NCI-H2227 (cell line): ENCODE measurements at regions not wholly inside any gene's neighbourhood (a gene's known extent, or its start where the extent isn't known, plus 50 kb on each side); places are given as distances from the start of the nearest gene placed in this dataset.
"Not testable (repeated sequence)": the region's sequence is repeated elsewhere in the genome, so short reads cannot be mapped to it uniquely, and the experiment has no call there.

Experiments used
- DNase-seq: peaks from one replicate; lab custom pipeline; 2025; ENCODE audit not compliant: unreplicated experiment; lab: John Stamatoyannopoulos, UW

DNA sequence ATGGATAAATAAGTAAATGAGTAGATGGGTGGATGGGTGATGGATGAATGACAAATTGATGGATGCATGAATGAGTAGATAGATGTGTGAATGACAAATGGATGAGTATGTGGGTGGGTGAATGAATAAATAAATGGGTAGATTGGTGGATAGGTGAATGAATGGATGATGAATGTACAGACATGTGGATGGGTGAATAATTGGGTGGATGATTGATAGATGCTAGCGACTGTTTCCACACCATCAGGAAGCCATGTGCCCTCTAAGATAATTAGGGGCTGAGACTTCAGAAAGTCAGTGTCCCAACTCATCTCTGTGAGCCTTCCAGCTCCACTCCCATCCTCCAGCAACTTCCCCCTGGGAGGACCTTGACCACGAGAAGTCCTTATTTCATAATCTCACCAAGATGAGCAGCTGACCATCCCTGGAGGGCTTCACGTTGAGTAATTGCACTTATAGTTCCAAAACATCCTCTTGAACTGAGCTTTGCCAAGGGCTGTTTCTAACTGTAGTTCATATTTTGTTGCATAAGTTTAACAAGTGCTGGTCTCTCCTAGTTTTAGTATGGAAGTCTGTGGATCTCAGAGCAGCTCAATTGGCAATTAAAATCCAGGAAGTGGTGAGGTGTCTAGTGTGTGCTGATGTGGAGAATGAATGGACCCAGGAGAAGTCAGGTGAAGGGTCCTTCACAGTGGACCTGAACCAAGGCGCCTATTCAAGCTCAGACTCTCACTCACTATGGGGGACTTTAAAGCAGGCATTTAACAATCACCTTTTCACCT, 295.7 kb downstream of the ADGRD1 start:
- no peak for DNase-seq

DNA sequence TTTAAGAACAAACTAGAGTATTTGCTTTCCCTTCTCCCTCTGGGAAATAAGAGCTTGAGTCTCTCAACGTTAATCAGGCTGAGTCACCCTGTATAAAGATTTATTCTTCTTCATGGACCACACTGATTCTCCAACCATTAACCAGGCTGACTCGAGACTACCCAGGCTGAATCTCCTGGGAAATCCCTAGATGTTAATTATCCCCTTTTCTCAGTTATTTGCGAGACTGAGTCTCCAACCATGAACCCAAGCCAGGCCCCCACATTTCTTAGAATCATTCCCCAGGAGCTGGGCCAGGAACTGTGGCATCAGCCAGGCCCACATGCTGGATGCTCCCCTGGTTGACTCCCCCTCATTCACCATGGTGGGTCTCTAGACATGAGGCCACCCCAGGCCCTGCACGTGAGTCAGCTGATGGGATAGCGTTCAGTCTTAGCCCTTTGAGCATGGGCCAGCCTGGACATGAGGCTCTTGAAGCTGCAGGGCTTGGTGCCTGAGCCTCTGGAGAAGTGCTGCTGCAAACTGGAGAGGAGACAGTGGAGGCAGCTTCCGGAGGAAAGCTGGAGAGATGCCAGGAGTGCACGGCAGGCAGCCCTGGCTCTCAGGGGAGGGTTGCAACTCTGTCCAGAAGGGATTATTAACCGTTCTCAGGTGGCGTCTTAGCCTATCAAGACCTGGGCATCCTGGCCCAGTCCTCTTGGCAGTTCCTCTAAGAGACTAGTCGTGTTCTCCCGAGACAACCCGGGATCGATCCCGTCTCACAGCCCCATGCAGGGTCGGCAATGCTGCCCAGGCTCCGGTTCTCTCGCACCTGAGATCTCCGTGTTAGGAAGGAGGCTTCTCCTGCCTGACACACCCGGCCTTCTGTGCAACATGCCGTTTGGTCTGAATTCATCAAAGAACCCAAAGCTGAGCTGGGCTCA, 296.6 kb downstream of the ADGRD1 start:
- no peak for DNase-seq

DNA sequence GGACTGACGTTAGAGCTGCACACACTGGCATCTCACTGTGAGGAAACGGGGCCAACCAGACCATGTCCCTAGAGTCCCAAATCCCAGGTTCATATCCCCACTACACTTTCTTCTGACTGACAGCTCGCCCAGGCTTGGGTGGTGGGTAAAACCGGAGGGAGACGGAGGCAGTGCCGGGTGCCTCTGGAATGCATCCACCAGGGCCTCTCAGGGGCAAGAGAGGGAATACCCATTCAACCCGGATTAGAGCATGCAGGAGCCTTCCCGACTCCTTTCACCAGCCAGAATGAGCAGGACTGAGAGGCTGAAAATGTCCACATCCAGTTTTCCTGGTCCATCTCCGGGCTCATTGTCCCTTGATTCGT, 297.2 kb downstream of the ADGRD1 start:
- no peak for DNase-seq

DNA sequence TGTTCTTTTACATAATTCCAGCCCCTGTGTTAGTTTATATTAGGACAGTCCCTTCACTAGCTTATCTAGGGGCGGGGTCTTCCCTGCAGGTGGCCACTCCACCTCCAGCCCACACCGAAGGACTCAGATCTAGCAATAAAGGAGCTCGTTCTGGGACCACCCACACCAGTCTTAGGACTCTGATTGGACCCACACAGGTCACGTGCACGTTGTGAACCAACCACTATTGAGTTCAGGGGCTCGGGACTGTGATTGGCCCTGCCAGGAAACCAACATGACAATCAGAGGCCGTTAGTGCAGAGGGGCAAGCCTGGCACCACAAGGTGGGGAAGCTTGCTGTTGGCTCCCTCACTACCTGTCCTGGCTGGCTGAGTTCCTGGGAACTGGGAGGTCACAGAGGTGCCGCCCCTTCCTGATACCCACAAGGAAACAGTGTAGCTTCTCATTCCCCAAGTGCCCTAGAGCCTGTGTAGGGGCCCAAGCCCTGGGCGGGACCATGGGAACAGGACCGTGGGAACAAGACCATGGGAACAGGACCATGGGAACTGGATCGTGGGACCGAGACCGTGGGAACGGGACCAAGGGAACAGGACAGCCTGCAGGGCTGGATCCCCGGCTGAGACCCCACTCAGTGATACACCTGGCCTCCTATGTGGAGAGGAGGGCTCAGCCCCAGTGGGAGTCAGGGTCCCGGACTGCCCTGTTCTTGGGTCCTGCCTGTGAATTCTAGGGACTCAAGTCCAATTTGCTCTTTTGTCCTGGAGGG, 297.8 kb downstream of the ADGRD1 start:
- no peak for DNase-seq

DNA sequence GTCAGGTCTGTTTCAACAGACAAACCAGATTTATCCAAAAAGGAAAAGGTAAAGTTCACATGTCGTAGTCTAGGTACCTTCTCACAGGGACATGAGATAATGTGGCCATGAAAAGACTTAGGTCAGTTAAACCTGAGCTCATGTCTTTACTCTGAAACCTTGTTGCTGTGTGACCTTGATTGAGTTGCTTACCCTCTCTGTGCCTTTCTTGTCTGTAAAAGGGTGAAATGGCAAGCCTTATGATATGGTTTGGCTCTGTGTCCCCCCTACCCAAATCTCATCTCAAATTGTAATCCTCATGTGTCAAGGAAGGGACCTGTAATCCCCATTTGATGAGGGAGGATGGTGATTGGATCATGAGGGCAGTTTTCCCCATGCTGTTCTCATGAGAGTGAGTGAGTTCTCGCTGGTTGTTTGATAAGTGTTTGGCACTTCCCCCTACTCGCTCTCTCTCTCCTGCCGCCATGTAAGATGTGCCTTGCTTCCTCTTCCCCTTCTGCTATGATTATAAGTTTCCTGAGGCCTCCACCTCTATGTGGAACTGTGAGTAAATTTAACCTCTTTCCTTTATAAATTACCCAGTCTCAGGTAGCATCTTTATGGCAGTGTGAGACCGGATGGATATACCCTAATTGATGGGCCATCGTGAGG, 299.8 kb downstream of the ADGRD1 start:
- no peak for DNase-seq

DNA sequence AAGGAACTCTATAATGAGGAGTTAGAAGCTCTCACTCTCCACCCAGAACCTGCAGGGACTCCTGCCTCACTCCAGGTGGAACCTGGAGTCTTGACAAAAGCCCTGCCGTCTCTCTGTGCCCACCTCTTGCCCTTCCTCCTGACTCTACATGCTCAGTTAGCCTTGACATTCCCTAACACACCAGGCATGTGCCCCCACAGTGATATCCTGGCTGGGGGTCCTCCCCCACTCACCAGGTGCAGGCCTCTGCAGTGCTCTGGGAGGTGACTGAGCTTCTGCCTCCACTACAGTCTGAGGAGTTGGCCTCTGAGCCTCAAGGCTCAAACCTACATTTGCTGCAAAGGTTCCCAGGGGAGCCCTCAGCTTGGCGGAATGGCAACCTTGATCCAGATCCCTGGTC, 300.7 kb downstream of the ADGRD1 start:
- no peak for DNase-seq

DNA sequence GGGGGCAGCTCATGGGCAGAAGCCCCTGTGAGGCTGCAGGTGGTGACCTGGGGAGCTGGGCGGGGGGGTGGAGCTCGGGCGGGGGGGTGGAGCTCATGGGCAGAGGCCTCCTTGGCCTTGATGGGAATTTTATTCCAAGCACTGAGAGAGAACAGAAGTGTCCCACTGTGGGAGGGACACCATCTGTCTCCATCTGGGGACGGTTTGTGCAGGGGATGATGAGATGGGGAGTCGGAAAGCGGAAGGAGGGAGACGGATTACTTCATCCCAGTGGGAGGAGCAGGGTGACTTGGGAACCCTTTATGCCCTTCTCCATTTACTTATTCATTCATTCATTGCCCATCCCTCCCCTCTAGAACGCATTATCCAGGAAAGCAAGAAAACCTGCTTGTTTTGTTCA, 304.7 kb downstream of the ADGRD1 start:
- DNase-seq: no peak

DNA sequence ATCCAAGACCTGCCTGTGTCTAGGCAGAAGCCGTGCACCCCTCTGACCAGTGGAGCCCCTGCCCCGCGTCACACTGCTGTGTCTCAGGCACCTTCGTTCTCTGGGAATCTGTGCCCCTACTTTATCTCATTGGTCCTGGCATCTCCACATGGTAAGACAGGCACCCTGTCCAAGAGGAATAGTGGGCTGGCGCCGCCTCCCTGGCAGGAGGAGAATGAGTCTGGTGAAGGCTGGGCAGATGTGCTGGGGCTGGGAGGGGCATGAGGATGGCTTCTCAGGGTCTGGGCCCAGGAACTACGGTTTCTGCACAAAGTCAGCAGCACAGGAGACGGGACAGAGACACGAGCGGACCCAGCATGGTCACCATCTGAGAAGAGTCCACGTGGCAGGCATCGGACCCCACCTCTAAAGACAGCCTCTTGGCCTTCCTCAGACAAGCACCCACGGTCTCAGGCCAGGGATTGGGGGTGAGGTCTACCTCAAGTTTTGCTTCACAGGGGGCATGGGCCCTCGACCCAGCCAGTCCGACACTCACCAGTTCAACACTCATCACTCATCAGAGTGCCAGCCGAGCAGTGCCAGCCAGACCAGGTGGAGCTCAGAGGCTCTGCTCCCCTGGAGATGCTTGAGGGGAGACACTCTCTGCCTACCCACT, 306.7 kb downstream of the ADGRD1 start:
- DNase-seq: no peak

DNA sequence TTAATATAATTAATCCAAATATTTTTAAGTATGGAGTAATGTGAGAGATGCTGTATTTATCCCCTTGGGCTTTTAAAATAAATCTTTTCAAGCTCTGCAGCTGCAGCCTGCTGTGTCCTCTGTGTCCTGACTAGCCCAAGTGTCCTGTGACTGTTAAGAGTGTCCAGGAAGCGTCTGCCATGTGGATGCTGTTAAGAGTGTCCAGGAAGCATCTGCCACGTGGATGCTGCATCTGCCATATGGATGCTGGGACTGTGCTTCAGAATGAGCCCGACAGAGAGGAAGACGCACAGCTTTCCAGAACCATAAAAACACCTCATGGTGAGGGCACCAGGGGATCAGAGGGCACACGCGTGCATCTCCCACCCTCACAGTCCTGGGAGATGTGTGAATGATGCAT, 307.2 kb downstream of the ADGRD1 start:
- DNase-seq: no peak

DNA sequence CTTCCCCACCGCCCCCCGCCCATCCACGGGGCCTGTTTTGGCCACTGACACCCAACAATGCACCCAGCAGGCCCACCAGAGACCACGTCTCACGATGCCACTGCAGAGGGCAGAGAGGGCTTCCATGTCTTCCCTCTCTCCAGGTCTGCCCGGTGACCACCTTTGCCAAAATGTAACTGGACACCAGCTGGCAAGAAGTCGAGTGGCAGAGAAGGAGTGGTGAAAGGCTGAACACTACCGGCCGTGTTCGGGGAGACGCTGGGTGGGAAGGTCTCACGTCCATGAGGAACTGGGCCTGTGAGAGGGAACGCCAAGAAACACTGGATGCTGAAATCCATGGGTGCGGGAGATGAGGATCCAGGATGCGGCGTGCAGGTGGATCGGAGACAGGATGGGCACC, 308.2 kb downstream of the ADGRD1 start:
- DNase-seq: no peak

DNA sequence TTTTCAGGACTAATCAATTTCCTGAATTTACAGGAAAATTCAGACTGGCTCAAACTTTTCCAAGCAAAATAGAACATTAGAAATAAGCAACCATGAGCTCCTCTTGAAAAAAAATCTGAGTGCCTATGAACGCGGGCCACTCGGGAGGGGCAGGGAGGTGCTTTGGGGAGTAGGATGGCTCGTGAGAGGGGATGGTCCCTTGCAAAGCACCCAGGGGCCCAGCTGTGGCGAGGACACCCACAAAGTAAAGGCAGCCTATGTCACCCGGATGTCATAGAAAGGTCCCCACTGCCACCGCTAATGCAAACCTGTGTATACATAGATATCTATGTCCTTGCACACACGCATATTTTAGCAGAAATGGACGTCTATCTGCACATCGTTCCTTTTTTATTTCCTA, 309.9 kb downstream of the ADGRD1 start:
- no peak for DNase-seq

DNA sequence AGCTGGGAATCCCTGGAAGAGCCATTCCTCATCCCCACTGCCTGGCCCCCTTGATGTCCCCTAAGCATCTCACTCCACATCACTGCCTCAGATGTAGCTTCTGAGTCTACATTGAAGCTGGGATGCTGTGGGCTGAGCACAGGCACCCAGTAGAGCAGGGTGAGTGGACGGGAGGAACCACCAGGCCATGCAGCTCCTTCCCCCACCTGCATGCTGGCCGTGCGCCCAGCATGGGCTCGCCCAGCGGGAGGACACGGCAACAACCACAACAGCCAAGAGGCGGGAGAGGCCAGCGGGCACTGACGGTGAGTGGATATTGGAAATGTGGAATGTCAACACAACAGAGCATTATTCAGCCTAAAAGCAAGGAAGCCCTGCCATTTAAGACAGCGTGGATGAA, 310.9 kb downstream of the ADGRD1 start:
- no peak for DNase-seq

DNA sequence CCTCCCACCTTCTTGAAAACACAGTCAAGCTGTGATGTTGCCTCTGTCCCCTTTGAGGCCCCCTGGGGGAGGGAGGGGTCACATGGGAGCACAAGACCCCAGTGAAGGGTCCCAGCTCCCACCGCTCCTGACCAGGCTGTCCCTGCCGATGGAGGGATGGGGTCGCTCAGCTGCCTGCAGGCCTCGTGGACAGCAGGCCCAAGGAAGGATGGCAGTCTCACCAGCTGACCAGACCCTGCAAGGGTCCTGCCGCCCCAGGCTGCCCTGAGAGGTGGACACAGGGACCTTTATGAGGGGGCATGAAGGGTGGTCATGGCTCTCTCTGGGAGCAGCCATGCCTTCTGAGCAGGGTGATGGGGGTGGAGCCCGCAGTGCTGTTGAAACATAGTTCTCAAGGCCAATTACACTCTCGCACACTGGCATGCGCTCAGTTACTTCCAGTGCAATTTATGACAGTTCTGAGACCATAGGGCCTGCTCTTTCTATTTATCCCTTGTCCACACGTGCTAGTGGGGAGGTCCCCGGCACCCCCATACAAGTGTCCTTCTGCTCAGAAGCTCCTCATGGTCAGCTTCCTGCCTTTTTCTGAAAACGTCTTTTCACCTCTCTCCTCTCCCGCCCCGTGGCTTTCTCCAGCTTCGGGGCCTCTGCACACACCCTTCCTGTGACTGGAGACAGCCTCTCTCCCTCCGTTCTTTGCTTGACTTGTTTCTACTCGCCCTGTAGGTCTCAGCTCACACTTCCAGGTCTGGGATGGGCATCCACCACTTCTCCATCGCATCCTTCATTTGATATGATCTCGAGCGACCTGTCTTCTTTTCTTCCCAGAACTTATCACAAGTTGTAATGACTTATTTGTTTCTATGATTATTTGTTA, 313.1 kb downstream of the ADGRD1 start:
- no peak for DNase-seq

DNA sequence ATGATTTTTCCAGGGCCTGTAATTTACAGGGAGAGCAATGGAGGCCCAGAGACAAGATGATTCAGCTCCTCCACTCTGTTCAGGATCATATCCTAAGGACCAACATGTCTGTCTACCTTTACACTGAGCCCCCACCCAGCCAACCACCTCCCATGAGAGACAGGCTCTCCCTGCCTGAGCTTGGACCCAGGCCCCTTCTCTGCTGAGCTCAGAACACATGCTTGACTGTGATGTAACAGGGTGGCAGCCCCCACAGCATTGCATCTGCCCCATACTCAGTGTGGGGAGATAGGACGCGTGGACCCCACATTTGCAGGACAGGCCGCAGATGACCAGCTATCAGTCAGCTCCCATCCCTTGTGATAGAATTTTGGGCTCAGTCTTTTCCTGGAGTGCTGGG, 313.9 kb downstream of the ADGRD1 start:
- DNase-seq: no peak

DNA sequence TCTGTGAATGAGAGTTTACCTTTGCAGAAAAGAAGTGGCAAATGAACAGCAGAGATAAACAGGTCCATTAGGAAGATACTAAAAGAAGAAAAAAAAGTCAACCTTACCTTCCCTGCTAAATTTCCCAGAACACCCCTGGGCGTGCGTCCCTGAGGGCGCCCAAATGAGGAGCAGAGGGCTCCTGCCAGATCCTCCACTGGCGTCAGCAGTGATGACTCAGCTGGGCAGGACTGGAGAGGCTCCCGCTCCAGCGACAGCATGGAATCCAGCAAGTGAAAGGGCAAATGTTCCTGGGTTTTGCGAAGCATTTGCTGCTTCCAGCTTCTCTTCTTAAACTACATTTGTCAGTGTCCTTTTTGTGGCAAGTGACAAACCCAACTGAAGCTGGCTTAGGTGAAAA, 314.4 kb downstream of the ADGRD1 start:
- DNase-seq: not testable (repeated sequence)

DNA sequence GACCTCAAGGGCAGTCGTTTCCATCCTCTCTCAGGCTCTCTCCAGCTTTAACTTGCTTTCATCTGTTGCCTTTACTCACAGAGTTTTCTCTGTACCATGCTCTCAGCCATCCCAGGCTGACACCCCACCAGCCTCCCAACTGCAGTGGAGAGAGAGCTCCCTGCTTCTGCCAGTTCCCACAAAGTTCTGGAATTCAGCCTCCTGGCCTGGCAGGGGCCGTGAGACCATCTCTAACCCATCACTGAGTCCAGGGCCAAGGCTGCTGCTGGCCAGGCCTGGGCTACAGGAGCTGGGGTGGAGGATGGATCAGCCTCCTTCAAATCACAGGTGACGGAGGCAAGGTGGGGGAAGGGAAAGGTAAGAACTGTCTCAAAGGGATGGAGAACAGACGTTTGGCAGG, 314.9 kb downstream of the ADGRD1 start:
- DNase-seq: not testable (repeated sequence)

DNA sequence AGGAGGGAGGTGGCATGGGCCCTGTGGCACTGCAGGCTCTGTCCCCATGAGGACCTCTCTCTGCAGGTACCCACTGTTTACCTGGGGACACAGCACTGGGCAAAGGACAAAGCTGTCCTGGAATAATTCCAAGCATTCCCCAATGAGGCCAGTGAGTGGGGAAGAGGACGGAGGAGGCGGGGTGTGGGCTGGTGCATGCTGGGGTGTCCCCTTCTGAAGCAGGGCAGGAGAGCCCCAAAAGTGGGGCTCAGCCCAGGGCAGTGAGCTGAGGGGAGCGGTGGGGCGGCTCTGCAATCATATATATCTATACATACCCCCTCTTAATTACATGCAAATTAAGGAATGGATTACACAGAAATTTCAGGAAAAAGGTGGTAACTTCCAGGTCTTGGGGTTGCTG, 315.8 kb downstream of the ADGRD1 start:
- DNase-seq: no peak

DNA sequence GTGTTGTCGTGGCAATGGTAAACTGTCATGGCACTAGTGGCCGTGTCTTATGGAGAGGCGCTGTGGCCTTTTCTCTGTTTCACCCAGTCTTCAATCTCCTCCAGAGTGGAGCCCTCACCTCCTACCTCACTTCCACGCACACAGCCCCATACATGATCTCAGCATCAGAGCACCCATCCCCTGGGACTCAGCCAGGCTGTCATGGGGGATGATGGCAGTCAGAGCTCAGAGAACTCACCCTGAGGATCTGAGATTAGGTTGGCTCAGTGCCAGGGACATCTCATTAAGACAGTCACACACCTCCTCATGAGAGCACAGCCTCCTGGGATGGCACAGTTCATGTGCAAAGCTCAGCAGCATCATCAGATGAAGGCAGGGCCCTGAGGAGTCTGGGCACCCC, 316.3 kb downstream of the ADGRD1 start:
- DNase-seq: not testable (repeated sequence)

DNA sequence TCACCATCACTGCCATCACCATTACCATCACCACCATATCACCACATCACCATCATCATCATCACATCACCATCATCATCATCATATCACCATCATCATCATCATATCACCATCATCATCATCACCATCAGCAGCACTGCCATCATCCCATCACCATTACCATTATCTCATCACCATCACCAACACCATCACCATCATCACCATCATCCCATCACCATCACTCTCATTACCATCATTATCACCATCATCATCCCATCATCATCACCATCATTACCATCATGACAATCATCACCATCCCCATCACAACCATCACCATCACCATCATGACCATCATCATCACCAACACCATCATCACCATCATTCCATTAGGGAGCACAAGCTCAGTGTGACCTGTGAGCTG, 318.0 kb downstream of the ADGRD1 start:
- DNase-seq: no peak
